ENCODE measurements at regions not wholly inside any gene's neighbourhood (a gene's known extent, or its start where the extent isn't known, plus 50 kb on each side); places are given as distances from the start of the nearest gene placed in this dataset.

DNA sequence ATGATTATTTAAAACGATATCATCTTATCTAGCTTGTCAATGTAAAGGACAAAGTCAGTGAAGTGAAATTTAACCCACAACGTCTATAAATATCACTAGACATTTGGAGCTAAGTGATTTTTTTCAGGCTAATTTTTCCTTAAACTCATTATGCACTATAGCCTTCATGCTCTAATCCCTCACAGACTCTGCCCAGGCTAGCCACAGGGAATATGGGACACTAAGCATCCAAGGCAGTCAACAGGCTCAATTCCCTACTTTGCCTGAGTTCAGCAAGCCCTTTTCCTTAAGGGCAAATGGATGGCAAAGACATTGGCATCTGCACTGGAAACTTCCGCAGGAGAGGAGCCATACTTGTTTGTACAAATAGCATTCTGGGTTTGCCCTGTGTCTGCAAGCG, 577.0 kb downstream of the LMO4 start:
- TF ChIP-seq GATA1 (IDR thresholded peaks at IDR 0.05; ENCODE audit: low read depth, low read length) (no peak), POLR2A (IDR thresholded peaks at IDR 0.05; ENCODE audit: low read length) (no peak)
- no peak for DNase-seq

DNA sequence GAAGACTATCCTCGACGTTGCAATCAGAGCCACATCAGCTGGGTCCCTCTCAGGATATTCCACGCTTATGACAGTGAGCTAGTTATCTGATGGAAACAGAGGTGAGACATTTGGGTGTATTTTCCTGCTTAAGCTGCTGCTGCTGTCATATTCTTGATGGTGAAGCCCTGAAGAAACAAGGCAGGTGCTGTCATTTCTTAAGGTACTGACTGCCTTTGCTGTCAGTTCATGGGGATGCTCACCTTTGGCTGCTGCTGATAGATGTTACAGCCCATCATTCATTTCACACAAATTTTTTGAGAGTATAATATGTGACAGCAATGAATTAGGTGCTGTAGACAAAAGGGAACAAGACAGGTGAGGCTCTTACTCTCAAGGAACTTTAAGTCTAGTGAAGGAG, 577.4 kb downstream of the LMO4 start:
- DNase-seq: no peak
- TF ChIP-seq POLR2A (IDR thresholded peaks at IDR 0.05; ENCODE audit: low read length): no peak
- no peak for TF ChIP-seq GATA1 (IDR thresholded peaks at IDR 0.05; ENCODE audit: low read depth, low read length)

DNA sequence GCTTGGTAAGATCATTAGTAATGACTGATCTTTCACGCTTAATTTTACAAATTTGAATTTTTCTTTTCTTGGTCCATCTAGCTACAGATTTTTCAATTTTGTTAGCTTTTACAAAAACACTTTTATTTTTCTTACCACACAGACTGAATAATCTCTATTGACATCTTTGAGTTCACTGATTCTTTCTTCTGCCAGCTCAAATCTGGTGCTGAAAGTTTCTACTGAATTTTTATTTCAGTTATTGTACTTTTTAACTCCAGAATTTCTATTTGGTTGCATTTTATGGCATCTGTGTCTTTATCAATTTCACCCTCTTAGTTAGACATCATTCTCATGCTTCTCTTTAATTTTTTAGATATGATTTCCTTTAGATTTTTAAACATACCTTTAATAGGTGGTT, 584.7 kb downstream of the LMO4 start:
- no peak for DNase-seq
- TF ChIP-seq POLR2A (IDR thresholded peaks at IDR 0.05; ENCODE audit: low read length) (no peak), GATA1 (IDR thresholded peaks at IDR 0.05; ENCODE audit: low read depth, low read length) (no peak)

DNA sequence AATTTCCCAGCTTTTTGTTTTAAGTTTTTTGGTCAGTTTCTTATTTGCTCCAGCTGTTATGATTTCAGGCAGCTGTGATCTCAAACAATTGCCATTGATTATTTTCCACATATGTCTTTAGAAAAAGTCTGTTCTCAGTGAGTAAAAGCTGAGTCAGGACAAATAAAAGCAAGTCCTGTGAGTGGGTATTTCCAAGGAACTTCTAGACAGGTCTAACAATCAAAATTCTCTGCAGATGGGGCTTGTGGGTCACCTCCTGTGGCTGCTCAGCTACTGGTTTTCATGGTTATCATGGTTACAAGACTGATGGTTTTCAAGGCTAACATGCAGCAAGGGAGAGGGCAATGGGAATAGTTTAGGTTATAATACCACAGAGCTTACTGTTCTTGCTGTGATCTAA, 585.7 kb downstream of the LMO4 start:
- DNase-seq: no peak
- no peak for TF ChIP-seq POLR2A (IDR thresholded peaks at IDR 0.05; ENCODE audit: low read length)
- no peak for TF ChIP-seq GATA1 (IDR thresholded peaks at IDR 0.05; ENCODE audit: low read depth, low read length)

DNA sequence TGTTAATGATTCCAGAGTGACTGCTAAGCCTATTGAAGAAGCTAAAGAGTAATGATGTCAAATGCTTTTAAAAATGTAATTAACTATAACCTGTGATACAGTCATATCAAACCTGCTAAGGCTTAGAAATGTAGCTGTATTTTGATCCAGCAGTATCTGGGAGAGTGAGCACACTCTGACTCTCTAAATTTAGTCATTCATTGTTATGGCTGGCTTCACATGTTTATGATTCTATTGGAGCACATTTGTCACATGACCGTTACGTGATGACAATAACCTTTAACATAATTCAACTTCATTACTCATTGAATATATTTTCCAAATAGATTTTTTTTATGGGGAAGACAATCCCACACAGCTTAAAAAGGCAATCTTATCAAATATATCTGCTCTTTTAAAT, 587.1 kb downstream of the LMO4 start:
- DNase-seq: no peak

DNA sequence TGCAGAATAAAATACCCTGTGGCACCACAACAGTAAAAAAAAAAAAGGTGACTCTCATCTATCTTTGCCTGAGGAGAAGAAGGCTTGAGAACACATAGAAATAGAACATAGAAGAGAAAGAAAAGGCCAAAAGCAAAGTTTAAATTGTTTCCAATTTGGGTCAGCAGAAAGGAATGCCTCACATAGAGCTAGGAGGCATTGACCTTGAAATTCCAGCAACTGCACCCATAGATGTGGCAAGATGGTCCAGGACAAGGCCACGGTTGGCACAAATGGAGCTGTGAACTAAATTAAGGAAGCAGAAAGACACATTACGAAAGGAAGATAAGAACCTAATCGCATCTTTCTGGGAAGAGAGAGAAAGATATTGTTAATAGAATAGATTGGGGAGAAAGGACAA, 588.3 kb downstream of the LMO4 start:
- no peak for DNase-seq
- no peak for TF ChIP-seq GATA1 (IDR thresholded peaks at IDR 0.05; ENCODE audit: low read depth, low read length)
- no peak for TF ChIP-seq POLR2A (IDR thresholded peaks at IDR 0.05; ENCODE audit: low read length)

More for the DNA sequence above, 587.1 kb downstream of the LMO4 start:
- TF ChIP-seq GATA1 (IDR thresholded peaks at IDR 0.05; ENCODE audit: low read depth, low read length): no peak
- TF ChIP-seq POLR2A (IDR thresholded peaks at IDR 0.05; ENCODE audit: low read length): no peak

DNA sequence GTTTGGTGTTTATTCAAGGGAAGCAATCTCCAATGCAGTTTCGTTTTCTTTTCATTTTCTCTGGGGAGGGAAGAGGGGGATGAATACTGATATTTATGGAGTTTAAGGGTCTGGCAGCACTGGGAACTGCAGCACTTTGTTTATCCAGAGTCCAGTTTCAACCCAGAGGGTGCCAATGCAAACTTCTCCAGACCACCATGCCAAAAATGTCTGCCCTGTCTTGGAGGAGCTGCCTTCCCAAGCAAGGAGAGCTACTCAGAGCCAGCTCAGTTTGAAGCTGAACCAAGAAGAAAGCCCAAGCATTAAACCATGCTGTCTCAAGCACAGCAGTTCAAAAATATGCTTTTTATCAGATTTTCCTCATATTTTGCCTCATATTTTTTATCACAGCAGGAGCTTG, 589.7 kb downstream of the LMO4 start:
- TF ChIP-seq POLR2A (IDR thresholded peaks at IDR 0.05; ENCODE audit: low read length): no peak
- no peak for TF ChIP-seq GATA1 (IDR thresholded peaks at IDR 0.05; ENCODE audit: low read depth, low read length)

DNA sequence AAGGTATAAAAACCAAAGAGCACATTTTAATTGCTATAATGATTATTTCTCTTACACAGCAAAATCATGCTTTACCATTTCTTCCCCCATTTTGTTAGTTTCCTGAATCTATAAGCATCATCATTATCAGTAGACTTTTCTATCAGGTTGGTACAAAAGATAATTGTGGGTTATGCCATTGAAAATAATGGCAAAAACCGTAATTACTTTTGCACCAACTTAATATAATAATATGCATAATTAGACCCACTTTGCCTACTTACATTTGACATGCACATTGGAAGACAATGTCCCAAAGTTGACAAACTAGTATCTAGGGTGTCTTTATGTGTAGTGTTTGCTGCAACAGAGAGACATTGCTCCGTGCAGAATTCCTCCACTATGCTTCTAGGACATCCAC, 594.2 kb downstream of the LMO4 start:
- TF ChIP-seq GATA1 (IDR thresholded peaks at IDR 0.05; ENCODE audit: low read depth, low read length): no peak
- TF ChIP-seq POLR2A (IDR thresholded peaks at IDR 0.05; ENCODE audit: low read length): no peak
- no peak for DNase-seq

More for the DNA sequence above, 589.7 kb downstream of the LMO4 start:
- no peak for DNase-seq

DNA sequence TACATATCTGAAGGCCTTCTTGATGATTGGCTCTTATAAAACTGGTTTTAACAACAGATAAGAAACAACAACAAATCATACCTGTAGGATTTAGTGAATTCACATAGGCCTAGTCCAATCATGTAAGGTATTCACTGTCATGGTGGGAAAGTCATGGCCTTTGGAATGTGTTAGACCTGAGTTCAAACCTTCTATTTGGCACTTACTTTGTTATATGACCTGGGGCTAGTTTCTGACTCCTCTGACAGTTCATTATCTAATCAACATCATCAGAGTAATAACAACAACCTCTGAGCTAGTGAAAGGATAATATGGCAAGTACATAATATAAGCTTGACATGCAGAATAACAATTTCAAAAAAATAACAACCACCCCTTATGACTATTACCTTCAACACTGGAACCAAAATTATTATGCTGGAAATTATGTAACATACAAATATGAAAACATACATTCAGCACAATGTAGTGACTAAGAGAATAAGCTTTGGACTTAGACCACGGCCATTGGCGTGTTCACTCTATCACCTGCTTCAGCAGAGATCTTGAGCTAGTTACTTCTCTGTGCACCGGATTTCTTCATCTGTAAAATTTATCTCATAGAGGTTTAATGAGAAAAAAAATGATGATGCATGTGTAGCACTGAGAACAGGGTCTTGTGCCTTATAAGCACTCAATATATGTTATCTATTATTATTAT, 597.6 kb downstream of the LMO4 start:
- DNase-seq: no peak
- TF ChIP-seq GATA1 (IDR thresholded peaks at IDR 0.05; ENCODE audit: low read depth, low read length) (no peak), POLR2A (IDR thresholded peaks at IDR 0.05; ENCODE audit: low read length) (no peak)

DNA sequence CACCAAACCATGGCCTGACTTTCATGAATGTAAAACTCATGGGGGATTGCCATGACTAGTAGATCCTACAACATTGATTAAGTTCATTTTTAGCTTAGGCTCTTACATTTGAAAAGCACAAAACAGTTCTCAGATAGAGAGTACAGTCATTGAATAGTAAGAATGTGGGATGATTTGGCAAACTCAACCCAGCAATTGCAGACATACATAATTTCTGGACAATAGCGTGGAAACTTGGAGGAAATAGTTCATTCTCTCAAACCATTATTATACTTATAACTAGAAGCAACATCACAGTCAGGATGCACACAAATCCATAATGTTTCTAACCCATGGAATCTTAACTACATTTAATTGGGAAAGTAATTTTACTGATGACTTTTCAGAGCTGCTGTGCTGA, 598.2 kb downstream of the LMO4 start:
- TF ChIP-seq POLR2A (IDR thresholded peaks at IDR 0.05; ENCODE audit: low read length) (no peak), GATA1 (IDR thresholded peaks at IDR 0.05; ENCODE audit: low read depth, low read length) (no peak)
- no peak for DNase-seq

DNA sequence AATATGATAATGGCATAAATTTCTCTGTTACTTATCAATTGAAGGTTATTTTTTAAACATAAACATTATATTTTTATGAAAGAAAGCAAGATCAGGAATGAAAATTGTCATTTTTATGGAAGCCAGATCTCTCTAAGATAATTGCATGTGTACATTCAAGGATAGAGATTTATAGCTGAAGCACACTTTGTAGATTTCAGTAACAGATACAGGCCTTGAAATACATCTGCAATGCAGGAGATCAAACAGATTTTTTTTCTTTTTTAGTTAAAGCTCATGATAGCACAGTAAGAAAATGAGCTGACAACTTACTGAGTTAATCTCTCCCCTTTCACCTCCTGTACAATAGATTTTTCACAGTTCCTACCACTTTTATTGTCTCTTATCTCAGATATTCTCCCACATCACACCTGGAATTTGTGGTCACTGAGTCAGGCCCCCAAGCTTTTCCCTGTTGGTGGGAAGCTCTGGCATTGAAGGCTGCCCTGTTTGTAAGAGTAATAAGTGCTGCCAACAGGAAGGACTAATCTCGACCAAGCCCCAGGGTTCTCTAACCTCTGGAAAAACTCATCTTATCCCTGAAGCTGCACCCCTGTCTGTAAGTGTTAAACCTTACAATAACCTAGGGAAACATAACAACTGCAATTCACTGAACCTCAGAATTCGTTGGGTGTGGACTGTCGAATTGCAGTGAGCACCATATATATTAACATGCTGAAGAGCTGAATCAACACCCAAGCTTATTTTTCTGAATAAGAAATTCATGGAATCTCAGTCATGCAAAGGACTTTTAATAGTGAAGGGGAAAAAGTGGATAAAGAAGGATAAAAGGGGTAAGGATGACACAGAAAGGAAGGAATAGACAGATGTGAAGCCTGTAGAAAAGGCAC, 599.0 kb downstream of the LMO4 start:
- no peak for TF ChIP-seq GATA1 (IDR thresholded peaks at IDR 0.05; ENCODE audit: low read depth, low read length)
- TF ChIP-seq POLR2A (IDR thresholded peaks at IDR 0.05; ENCODE audit: low read length): no peak

DNA sequence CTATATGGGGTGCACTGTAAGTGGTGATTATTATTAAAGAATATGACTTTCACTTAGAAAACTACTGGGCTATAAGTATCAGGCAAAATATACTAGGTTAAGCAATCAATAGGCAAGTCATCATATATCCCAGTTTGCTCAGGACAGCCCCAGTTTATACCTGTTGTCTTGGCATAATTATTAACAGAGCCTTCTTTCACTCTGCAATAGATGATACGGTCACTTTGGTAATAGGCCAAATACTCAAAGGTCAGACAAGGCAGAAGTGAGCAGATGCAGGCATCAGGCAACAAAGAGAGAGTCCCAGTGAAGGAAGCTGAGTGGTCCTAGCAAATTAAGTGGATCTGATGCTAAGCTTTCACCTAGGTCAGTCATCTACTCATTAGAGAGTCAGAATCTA, 599.9 kb downstream of the LMO4 start:
- DNase-seq: no peak
- TF ChIP-seq POLR2A (IDR thresholded peaks at IDR 0.05; ENCODE audit: low read length) (no peak), GATA1 (IDR thresholded peaks at IDR 0.05; ENCODE audit: low read depth, low read length) (no peak)

More for the DNA sequence above, 599.0 kb downstream of the LMO4 start:
- DNase-seq: no peak

DNA sequence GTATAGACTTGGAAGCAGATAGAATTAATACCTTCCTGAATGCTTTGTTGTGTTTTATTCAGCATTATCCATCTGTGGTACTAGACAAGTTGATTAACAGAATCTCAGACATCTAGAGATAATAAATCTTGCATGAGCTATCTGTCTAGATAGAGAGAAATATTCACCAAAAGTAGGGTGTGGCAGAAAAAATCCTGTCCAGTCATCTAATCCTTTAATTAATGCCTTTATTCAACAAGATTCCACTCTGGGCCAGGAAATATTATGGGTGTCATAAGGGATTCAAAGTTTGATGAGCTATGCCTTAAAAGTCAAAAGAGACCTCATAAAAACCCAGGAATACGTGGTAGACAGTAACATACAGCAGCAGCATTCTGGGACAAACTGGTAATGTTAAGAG, 601.2 kb downstream of the LMO4 start:
- no peak for DNase-seq
- TF ChIP-seq POLR2A (IDR thresholded peaks at IDR 0.05; ENCODE audit: low read length) (no peak), GATA1 (IDR thresholded peaks at IDR 0.05; ENCODE audit: low read depth, low read length) (no peak)

DNA sequence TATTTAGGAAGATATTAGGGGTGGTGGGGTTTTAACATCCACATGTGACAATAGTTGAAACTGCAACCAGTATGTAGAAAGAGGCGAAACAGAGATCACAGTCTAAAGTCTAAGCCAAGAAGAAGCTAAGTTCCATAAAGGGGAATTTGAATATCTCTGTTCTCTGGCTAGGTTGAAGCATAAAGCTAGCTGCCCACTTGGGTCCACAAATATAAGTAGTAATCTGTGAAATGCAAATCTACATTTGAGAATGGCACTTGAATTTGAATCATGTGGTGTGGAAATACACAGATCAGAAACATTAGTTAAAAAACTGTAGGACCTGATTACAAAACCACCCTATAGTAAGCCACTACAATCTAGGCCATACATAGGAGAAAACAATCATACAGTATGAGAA, 602.1 kb downstream of the LMO4 start:
- DNase-seq: no peak
- no peak for TF ChIP-seq GATA1 (IDR thresholded peaks at IDR 0.05; ENCODE audit: low read depth, low read length)
- no peak for TF ChIP-seq POLR2A (IDR thresholded peaks at IDR 0.05; ENCODE audit: low read length)

DNA sequence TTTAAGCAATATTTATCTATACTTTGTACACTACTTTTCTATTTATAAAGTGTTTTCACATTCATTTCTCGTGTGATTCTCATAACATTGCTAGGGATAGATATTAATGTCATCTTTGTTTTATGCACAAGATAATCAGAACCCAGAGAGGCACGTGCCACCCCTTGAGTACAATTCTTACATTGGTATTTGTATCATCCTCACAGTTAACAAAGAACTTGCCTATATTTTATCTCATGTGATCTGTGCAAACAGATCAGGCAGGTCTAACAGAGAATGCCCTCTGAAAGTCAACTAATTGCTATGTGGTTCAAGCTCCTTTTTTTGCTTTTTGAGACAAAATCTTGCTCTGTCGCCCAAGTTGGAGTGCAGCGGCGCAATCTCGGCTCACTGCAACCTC, 604.5 kb downstream of the LMO4 start:
- TF ChIP-seq GATA1 (IDR thresholded peaks at IDR 0.05; ENCODE audit: low read depth, low read length) (no peak), POLR2A (IDR thresholded peaks at IDR 0.05; ENCODE audit: low read length) (no peak)

More for the DNA sequence above, 604.5 kb downstream of the LMO4 start:
- DNase-seq: no peak

Measured in erythroblast (primary cell).